ENCODE measurements at regions not wholly inside any gene's neighbourhood (a gene's known extent, or its start where the extent isn't known, plus 50 kb on each side); places are given as distances from the start of the nearest gene placed in this dataset.

DNA sequence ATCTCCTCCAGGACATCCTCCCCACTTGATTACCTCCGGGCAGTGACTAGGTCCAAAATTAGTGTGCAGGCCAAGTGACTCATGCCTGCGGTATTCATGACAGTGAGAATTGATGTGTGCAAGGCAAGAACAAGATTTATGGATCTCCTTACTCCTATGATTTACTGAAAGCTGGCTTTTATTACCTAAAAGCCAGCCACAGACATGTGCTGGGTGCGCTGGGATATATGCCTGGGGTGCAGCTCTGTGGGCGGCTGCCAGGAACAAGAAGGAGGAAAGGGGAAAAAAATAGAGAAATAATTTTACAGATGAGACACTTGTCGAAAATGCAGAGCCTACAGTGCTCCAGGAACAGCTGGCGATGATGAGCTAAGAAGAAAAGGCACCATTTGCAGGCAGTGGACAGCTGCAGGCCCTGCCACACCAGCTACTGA, 359.3 kb downstream of the CMPK2 start:
- Histone ChIP-seq H3K27me3 (replicated peaks in 1 of 4; ENCODE audit: control extremely low read depth in 1 of 4, control insufficient read depth in 3 of 4, insufficient read depth in 4 of 4, low read length in 3 of 4) (no peaks in the 10 kb centered on the region), H3K9ac (ENCODE audit: low read length) (no peak overlapping the region), H3K9me3 (ENCODE audit: control extremely low read depth in 1 of 3, control insufficient read depth in 2 of 3, insufficient read depth in 1 of 3, low read length in 2 of 3) (peaks cover 0 to 3% (median 0%) of the 10 kb centered on the region in 3 donors), H3K4me1 (ENCODE audit: control insufficient read depth in 2 of 2, insufficient read depth in 2 of 2, low read length in 2 of 2) (no peaks in the 10 kb centered on the region), H3K36me3 (replicated peaks in 1 of 2; ENCODE audit: control extremely low read depth in 1 of 2, control insufficient read depth in 1 of 2, extremely low read depth in 1 of 2, insufficient read depth in 2 of 2, low read length in 1 of 2) (no peaks in the 10 kb centered on the region), H4K20me1 (ENCODE audit: control insufficient read depth, insufficient read depth, low read length, poor library complexity, severe bottlenecking) (no peaks in the 10 kb centered on the region), H3K4me2 (replicated peaks; ENCODE audit: low read depth, low read length, poor library complexity, severe bottlenecking) (no peak overlapping the region), H2AFZ (ENCODE audit: insufficient read depth, low read depth, low read length, poor library complexity, severe bottlenecking) (no peak overlapping the region), H3K27ac (ENCODE audit: low read length in 2 of 2) (no peak overlapping the region), H3K79me2 (ENCODE audit: control insufficient read depth, insufficient read depth, low read length) (no peaks in the 10 kb centered on the region), H3K4me3 (ENCODE audit: control extremely low read depth in 1 of 5, extremely low read depth in 1 of 5, insufficient read depth in 1 of 5, low read depth in 2 of 5, low read length in 4 of 5) (no peak overlapping the region)
- Mint-ChIP-seq H3K27me3 (no peaks in the 10 kb centered on the region), H3K27ac (no peak overlapping the region), H3K4me3 (no peak overlapping the region), H3K9me3 (ENCODE audit: insufficient read depth) (no peaks in the 10 kb centered on the region), H3K4me1 (no peaks in the 10 kb centered on the region)
- ChIA-PET CTCF (no interaction called here), POLR2A (no interaction called here)
- 68% methylated on average over 4 of the region's 6 CpGs for WGBS (ENCODE audit: insufficient coverage)
- ATAC-seq (ENCODE audit: low read depth) (no peak), DNase-seq (no peak)
- intact Hi-C loops (cut with micrococcal nuclease), result no loop called here
- TF ChIP-seq CTCF (IDR thresholded peaks at IDR 0.05) (no peak), EZH2 (IDR thresholded peaks at IDR 0.05; ENCODE audit: borderline replicate concordance, insufficient read depth, low read depth, low read length, poor library complexity, severe bottlenecking) (no peak)

DNA sequence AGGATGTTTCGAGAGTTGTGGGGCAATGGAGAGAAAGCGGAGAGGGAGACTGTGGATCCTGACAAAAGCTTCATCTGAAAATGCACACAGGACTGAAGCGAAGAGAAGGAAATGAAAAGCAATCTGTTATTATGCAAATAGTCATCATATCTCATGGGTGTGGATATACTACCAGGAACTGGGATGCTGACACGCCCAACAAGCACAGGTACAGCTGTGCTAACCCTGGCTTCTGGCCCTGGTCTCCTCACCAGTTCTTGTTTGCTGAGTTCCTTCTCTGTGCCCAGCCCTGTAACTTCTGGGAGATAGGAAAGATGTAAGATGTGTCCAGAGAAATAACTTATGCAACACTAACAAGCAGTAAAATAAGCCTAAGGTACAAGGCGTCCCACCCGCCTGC, 358.8 kb downstream of the CMPK2 start:
- ChIA-PET POLR2A (no interaction called here), CTCF (no interaction called here)
- no peak overlapping the region for H2AFZ ChIP-seq (ENCODE audit: insufficient read depth, low read depth, low read length, poor library complexity, severe bottlenecking)
- DNase-seq, result no peak
- intact Hi-C loops (cut with micrococcal nuclease), result no loop called here
- Mint-ChIP-seq H3K27me3 (no peaks in the 10 kb centered on the region), H3K27ac (no peak overlapping the region), H3K9me3 (ENCODE audit: insufficient read depth) (no peaks in the 10 kb centered on the region), H3K4me3 (no peak overlapping the region), H3K4me1 (no peaks in the 10 kb centered on the region)
- H3K79me2 ChIP-seq (ENCODE audit: control insufficient read depth, insufficient read depth, low read length), result no peaks in the 10 kb centered on the region
- H3K9me3 ChIP-seq (ENCODE audit: control extremely low read depth in 1 of 3, control insufficient read depth in 2 of 3, insufficient read depth in 1 of 3, low read length in 2 of 3), result peaks cover 0 to 3% (median 0%) of the 10 kb centered on the region in 3 donors
- no peak overlapping the region for H3K27ac ChIP-seq (ENCODE audit: low read length in 2 of 2)
- WGBS (ENCODE audit: insufficient coverage), result 70% methylated on average over 5 of the region's 6 CpGs
- H3K4me3 ChIP-seq (ENCODE audit: control extremely low read depth in 1 of 5, extremely low read depth in 1 of 5, insufficient read depth in 1 of 5, low read depth in 2 of 5, low read length in 4 of 5), result no peak overlapping the region
- H3K27me3 ChIP-seq (replicated peaks in 1 of 4; ENCODE audit: control extremely low read depth in 1 of 4, control insufficient read depth in 3 of 4, insufficient read depth in 4 of 4, low read length in 3 of 4), result no peaks in the 10 kb centered on the region
- no peak overlapping the region for H3K4me2 ChIP-seq (replicated peaks; ENCODE audit: low read depth, low read length, poor library complexity, severe bottlenecking)
- no peaks in the 10 kb centered on the region for H3K4me1 ChIP-seq (ENCODE audit: control insufficient read depth in 2 of 2, insufficient read depth in 2 of 2, low read length in 2 of 2)
- TF ChIP-seq CTCF (IDR thresholded peaks at IDR 0.05), result no peak
- TF ChIP-seq EZH2 (IDR thresholded peaks at IDR 0.05; ENCODE audit: borderline replicate concordance, insufficient read depth, low read depth, low read length, poor library complexity, severe bottlenecking), result no peak
- no peak for ATAC-seq (ENCODE audit: low read depth)
- H4K20me1 ChIP-seq (ENCODE audit: control insufficient read depth, insufficient read depth, low read length, poor library complexity, severe bottlenecking), result no peaks in the 10 kb centered on the region
- no peaks in the 10 kb centered on the region for H3K36me3 ChIP-seq (replicated peaks in 1 of 2; ENCODE audit: control extremely low read depth in 1 of 2, control insufficient read depth in 1 of 2, extremely low read depth in 1 of 2, insufficient read depth in 2 of 2, low read length in 1 of 2)
- H3K9ac ChIP-seq (ENCODE audit: low read length), result no peak overlapping the region

Measured in B cell (primary cell).